Keratinocyte (primary cell): ENCODE measurements at regions not wholly inside any gene's neighbourhood (a gene's known extent, or its start where the extent isn't known, plus 50 kb on each side); places are given as distances from the start of the nearest gene placed in this dataset.

ENCODE experiments used
- DNase-seq: peaks from one replicate; pipeline ENCODE4 v3.0.0-alpha.2; 2011; ENCODE audit warnings: low read depth, missing footprints, low spot score
- FAIRE-seq: peaks from 2 replicates; lab custom pipeline; 2011; peaks lifted over from hg19 to GRCh38; lab: Jason Lieb, UNC
- H2AFZ ChIP-seq: 2 replicates; pipeline ENCODE4 v1.6.0; 2012; ENCODE audit warnings: low read length, control low read depth, inconsistent platforms; ENCODE audit not compliant: control insufficient read depth
- H3K27ac ChIP-seq: 2 replicates; pipeline ENCODE4 v1.5.1; 2011; ENCODE audit warnings: low read length; ENCODE audit not compliant: control insufficient read depth, insufficient read depth
- H3K27me3 ChIP-seq: 3 replicates; pipeline ENCODE4 v1.6.0; 2011; ENCODE audit warnings: low read length; ENCODE audit not compliant: control insufficient read depth, insufficient read depth; ENCODE audit errors: extremely low read depth
- H3K36me3 ChIP-seq, 2 experiments: 2 replicates in 1 of 2; 3 replicates in 1 of 2; pipeline ENCODE4 v1.5.1; 2011; ENCODE audit warnings: low read length in 2 of 2, mild to moderate bottlenecking in 1 of 2; ENCODE audit not compliant: control insufficient read depth in 2 of 2, insufficient read depth in 2 of 2; ENCODE audit errors: extremely low read depth in 1 of 2
- H3K4me1 ChIP-seq: 3 replicates; pipeline ENCODE4 v1.5.1; 2011; ENCODE audit warnings: low read length; ENCODE audit not compliant: control insufficient read depth, insufficient read depth; ENCODE audit errors: extremely low read depth
- H3K4me2 ChIP-seq: 3 replicates; pipeline ENCODE4 v1.6.0; 2011; ENCODE audit warnings: low read depth, low read length; ENCODE audit not compliant: control insufficient read depth, insufficient read depth; ENCODE audit errors: extremely low read depth
- H3K4me3 ChIP-seq, 3 experiments: fragments of 200-600 bp in 1 of 3; sonication (generic) in 1 of 3; 2 replicates in 2 of 3; 3 replicates in 1 of 3; pipeline ENCODE4 v1.5.1; 2011 to 2016; ENCODE audit warnings: low read length in 3 of 3, mild to moderate bottlenecking in 3 of 3, control low read depth in 2 of 3, inconsistent platforms in 1 of 3, low read depth in 1 of 3, mixed read lengths in 1 of 3, mixed run types in 1 of 3, moderate library complexity in 1 of 3; ENCODE audit not compliant: control insufficient read depth in 2 of 3, insufficient read depth in 2 of 3; ENCODE audit errors: extremely low read depth in 1 of 3
- H3K79me2 ChIP-seq: 2 replicates; pipeline ENCODE4 v1.6.0; 2012; ENCODE audit warnings: low read length; ENCODE audit not compliant: control insufficient read depth, insufficient read depth
- H3K9ac ChIP-seq: 3 replicates; pipeline ENCODE4 v1.6.0; 2011; ENCODE audit warnings: low read length; ENCODE audit not compliant: control insufficient read depth, insufficient read depth; ENCODE audit errors: extremely low read depth
- H3K9me1 ChIP-seq: 3 replicates; pipeline ENCODE4 v1.6.0; 2011; ENCODE audit warnings: low read length; ENCODE audit not compliant: control insufficient read depth, insufficient read depth; ENCODE audit errors: extremely low read depth
- H3K9me3 ChIP-seq: 2 replicates; pipeline ENCODE4 v1.5.1; 2012; ENCODE audit warnings: low read depth, low read length; ENCODE audit not compliant: control insufficient read depth
- H4K20me1 ChIP-seq: 3 replicates; pipeline ENCODE4 v1.6.0; 2011; ENCODE audit warnings: low read length; ENCODE audit not compliant: control insufficient read depth, insufficient read depth; ENCODE audit errors: extremely low read depth
- CTCF ChIP-seq, 3 experiments: IDR thresholded peaks in 1 of 3; conservative IDR thresholded peaks in 1 of 3; optimal IDR thresholded peaks in 1 of 3; 2 replicates in 2 of 3; 3 replicates in 1 of 3; pipeline versions ENCODE3 to v1.5.1; 2011; ENCODE audit warnings: low read length in 3 of 3, mild to moderate bottlenecking in 3 of 3, moderate library complexity in 2 of 3, control low read depth in 1 of 3, inconsistent platforms in 1 of 3; ENCODE audit not compliant: insufficient read depth in 2 of 3; ENCODE audit errors: extremely low read depth in 1 of 3
- EZH2 ChIP-seq: IDR thresholded peaks from one replicate; pipeline ENCODE4 v1.6.1; 2012; ENCODE audit warnings: inconsistent platforms, mild to moderate bottlenecking, low read length, moderate library complexity
- dilution Hi-C: fragments of 300-500 bp; cut with MboI; formaldehyde crosslinking; loops from one replicate; pipeline ENCODE4 v1.7.0; 2020; ENCODE audit warnings: low sequenced_read_pairs; ENCODE audit not compliant: extremely low pct_ligation_motif_present

GRCh38 chr18:60925892-60926291 lies 407.3 kb upstream of the CDH20 start:
- no peak for FAIRE-seq
- H3K9me3 ChIP-seq, result no peaks in the 10 kb centered on the region
- H4K20me1 ChIP-seq, result no peaks in the 10 kb centered on the region
- H2AFZ ChIP-seq, result no peak overlapping the region
- TF ChIP-seq EZH2, result no peak
- no peak for TF ChIP-seq CTCF (optimal IDR thresholded peaks at IDR 0.05 in 1 of 3, IDR thresholded peaks at IDR 0.05 in 1 of 3, conservative IDR thresholded peaks at IDR 0.05 in 1 of 3; ENCODE audit: extremely low read depth in 1 of 3, insufficient read depth in 2 of 3, low read length in 3 of 3)
- H3K27me3 ChIP-seq, result no peaks in the 10 kb centered on the region
- DNase-seq, result no peak
- H3K9ac ChIP-seq, result no peak overlapping the region
- H3K4me1 ChIP-seq, result no peaks in the 10 kb centered on the region
- no peak overlapping the region for H3K4me2 ChIP-seq
- H3K36me3 ChIP-seq, result no peaks in the 10 kb centered on the region
- dilution Hi-C loops, result no loop called here
- H3K9me1 ChIP-seq, result no peaks in the 10 kb centered on the region
- H3K4me3 ChIP-seq, result no peak overlapping the region
- H3K27ac ChIP-seq, result no peak overlapping the region
- no peaks in the 10 kb centered on the region for H3K79me2 ChIP-seq

GRCh38 chr18:60929966-60930365 lies 403.3 kb upstream of the CDH20 start:
- no peaks in the 10 kb centered on the region for H3K79me2 ChIP-seq
- H3K4me1 ChIP-seq, result no peaks in the 10 kb centered on the region
- FAIRE-seq (no peak), DNase-seq (no peak)
- no peak overlapping the region for H3K27ac ChIP-seq
- no peak overlapping the region for H2AFZ ChIP-seq
- H3K27me3 ChIP-seq, result no peaks in the 10 kb centered on the region
- H3K36me3 ChIP-seq, result no peaks in the 10 kb centered on the region
- no peaks in the 10 kb centered on the region for H4K20me1 ChIP-seq
- no peak overlapping the region for H3K9ac ChIP-seq
- H3K9me1 ChIP-seq, result no peaks in the 10 kb centered on the region
- no peak for TF ChIP-seq CTCF (optimal IDR thresholded peaks at IDR 0.05 in 1 of 3, IDR thresholded peaks at IDR 0.05 in 1 of 3, conservative IDR thresholded peaks at IDR 0.05 in 1 of 3; ENCODE audit: extremely low read depth in 1 of 3, insufficient read depth in 2 of 3, low read length in 3 of 3)
- no peak for TF ChIP-seq EZH2
- dilution Hi-C loops, result no loop called here
- no peak overlapping the region for H3K4me3 ChIP-seq
- no peak overlapping the region for H3K4me2 ChIP-seq
- H3K9me3 ChIP-seq, result no peaks in the 10 kb centered on the region
